Osteocyte (in vitro differentiated cells): ENCODE measurements at regions not wholly inside any gene's neighbourhood (a gene's known extent, or its start where the extent isn't known, plus 50 kb on each side); places are given as distances from the start of the nearest gene placed in this dataset.

ENCODE experiments used
- DNase-seq: peaks from one replicate; pipeline ENCODE4 v3.0.0; 2021; ENCODE audit warnings: mixed read lengths; ENCODE audit not compliant: unreplicated experiment; ENCODE audit errors: extremely low spot score
- H3K27ac Mint-ChIP-seq: one replicate; pipeline ENCODE4 v1.8.0; 2021; ENCODE audit warnings: mild to moderate bottlenecking, mixed read lengths; ENCODE audit not compliant: unreplicated experiment
- H3K27me3 Mint-ChIP-seq: one replicate; pipeline ENCODE4 v1.8.0; 2021; ENCODE audit warnings: mixed read lengths; ENCODE audit not compliant: unreplicated experiment
- H3K36me3 Mint-ChIP-seq: one replicate; pipeline ENCODE4 v1.8.0; 2021; ENCODE audit warnings: mixed read lengths; ENCODE audit not compliant: unreplicated experiment
- H3K4me1 Mint-ChIP-seq: one replicate; pipeline ENCODE4 v1.8.0; 2021; ENCODE audit warnings: mixed read lengths; ENCODE audit not compliant: unreplicated experiment
- H3K4me3 Mint-ChIP-seq: one replicate; pipeline ENCODE4 v1.8.0; 2021; ENCODE audit warnings: mild to moderate bottlenecking, moderate library complexity, mixed read lengths; ENCODE audit not compliant: unreplicated experiment
- H3K9me3 Mint-ChIP-seq: one replicate; pipeline ENCODE4 v1.8.0; 2021; ENCODE audit warnings: mixed read lengths; ENCODE audit not compliant: unreplicated experiment
- CTCF ChIP-seq: fragments of 200-600 bp; sonication (generic); IDR thresholded peaks from 2 replicates; pipeline ENCODE4 v1.5.0; 2021; ENCODE audit warnings: antibody characterized with exemption, mild to moderate bottlenecking, moderate library complexity

DNA sequence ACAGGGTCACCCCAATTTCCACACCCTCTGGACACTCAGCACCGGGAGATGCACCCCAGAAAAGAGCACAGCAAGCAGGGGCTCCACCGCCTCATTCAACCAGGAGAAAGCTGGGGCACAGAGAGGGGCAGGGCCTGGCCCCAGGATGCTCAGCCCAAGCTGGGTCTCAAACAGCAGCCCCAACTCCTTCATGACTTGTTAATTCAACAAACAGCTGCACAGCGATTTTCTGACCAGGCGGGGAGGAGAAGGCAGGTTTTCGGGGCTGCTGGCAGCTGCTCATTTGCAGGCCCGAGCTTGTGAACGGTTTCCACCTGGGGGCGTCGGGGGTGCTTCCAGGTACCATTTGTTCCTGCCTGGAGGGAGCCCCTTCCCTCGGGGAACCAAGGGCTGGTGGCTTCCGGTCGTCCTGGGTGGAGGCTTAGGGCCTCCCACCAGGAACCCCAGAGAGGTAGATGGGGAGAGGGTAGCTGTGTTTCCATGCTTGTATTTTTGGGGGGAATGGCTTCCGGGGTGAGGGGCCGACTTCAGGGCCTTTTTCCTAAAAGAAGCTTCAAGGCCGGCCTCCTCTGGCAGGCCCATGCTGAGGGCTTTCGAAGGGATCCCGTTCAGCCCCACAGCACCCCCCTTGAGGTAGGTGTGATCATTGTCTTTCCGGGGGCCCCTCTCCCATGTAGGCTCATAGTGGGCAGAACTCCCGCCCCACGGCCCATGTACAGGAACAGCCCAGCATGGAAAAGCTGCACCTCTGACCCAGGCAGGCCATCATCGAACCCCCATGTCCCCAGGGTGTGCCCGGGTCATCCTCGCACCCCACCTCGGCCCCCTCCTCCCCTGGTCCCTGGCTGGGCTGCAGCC lies 191.6 kb upstream of the GSE1 start:
- Mint-ChIP-seq H3K27ac (no peak overlapping the region), H3K27me3 (no peaks in the 10 kb centered on the region), H3K9me3 (no peaks in the 10 kb centered on the region), H3K36me3 (no peaks in the 10 kb centered on the region), H3K4me3 (no peak overlapping the region), H3K4me1 (peaks cover 24% of the 10 kb centered on the region)
- TF ChIP-seq CTCF = no peak
- no peak for DNase-seq

- Mint-ChIP-seq H3K27me3 (no peaks in the 10 kb centered on the region), H3K4me1 (peaks cover 24% of the 10 kb centered on the region), H3K27ac (no peak overlapping the region), H3K9me3 (no peaks in the 10 kb centered on the region), H3K4me3 (no peak overlapping the region), H3K36me3 (no peaks in the 10 kb centered on the region)
- no peak for DNase-seq
- TF ChIP-seq CTCF = no peak
These were observed 190.9 kb upstream of the GSE1 start for GRCh38 chr16:85422196-85422631.

GRCh38 chr16:85422632-85423550 lies 190.2 kb upstream of the GSE1 start:
- H3K4me3 Mint-ChIP-seq = no peak overlapping the region
- no peak for DNase-seq
- no peaks in the 10 kb centered on the region for H3K27me3 Mint-ChIP-seq
- H3K9me3 Mint-ChIP-seq = no peaks in the 10 kb centered on the region
- H3K36me3 Mint-ChIP-seq = no peaks in the 10 kb centered on the region
- H3K4me1 Mint-ChIP-seq = peaks cover 24% of the 10 kb centered on the region
- no peak overlapping the region for H3K27ac Mint-ChIP-seq
- no peak for TF ChIP-seq CTCF

GRCh38 chr16:85423631-85424030 lies 189.5 kb upstream of the GSE1 start:
- TF ChIP-seq CTCF = no peak
- Mint-ChIP-seq H3K9me3 (no peaks in the 10 kb centered on the region), H3K27me3 (no peaks in the 10 kb centered on the region), H3K36me3 (no peaks in the 10 kb centered on the region), H3K4me3 (no peak overlapping the region), H3K4me1 (peaks cover 23% of the 10 kb centered on the region), H3K27ac (no peak overlapping the region)
- DNase-seq = no peak
